ENCODE measurements at regions not wholly inside any gene's neighbourhood (a gene's known extent, or its start where the extent isn't known, plus 50 kb on each side); places are given as distances from the start of the nearest gene placed in this dataset.

GRCh38 chr9:115373710-115374045, 255.7 kb upstream of the TNC start:
- no peak for TF ChIP-seq GATA3 (IDR thresholded peaks at IDR 0.05; ENCODE audit: low read depth, low read length)
- no peak for TF ChIP-seq GATA2 (IDR thresholded peaks at IDR 0.05; ENCODE audit: low read depth, low read length)

Measured in SH-SY5Y (cell line).